ENCODE measurements at regions not wholly inside any gene's neighbourhood (a gene's known extent, or its start where the extent isn't known, plus 50 kb on each side); places are given as distances from the start of the nearest gene placed in this dataset.

DNA sequence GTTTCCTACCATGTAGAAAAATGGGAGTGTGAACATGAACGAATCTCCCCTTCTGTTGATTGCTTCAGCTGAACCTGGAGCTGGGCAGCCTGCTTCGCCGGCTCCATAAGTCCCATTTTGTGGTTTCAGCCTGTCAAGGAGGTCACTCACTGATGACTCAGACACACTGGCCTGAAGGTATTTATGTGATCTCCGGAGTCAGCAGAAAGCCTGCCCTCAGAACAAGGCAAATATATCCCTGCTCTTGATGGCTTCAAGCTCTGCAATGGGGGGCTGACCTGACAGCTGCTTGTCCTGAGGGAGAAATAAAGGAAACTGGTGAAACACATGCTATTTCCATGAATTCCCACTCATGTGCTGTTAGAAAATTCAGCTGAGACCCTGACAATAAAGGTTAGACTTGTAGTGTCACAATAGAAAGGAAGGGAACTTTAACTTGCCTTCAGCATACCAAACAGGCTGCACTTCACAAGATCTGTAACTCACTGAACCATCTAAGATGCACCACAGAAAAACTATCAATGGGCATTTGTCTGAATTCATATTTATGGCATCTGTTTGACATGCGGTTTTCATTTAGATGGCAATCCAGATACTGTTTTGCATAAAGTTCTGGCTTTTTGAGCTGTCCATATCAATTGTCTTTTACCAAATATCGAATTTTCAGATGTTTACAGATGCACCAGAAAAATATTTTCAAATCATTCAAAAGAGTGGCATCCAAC is 282.0 kb upstream of the VEPH1 start:
- DNase-seq (ENCODE audit: low spot score in 2 of 2, unreplicated experiment in 2 of 2) = no peak
- H3K4me1 Mint-ChIP-seq = peaks cover 16% of the 10 kb centered on the region
- peaks cover 4% of the 10 kb centered on the region for H3K9me3 Mint-ChIP-seq
- H3K4me3 Mint-ChIP-seq = no peak overlapping the region
- H3K36me3 Mint-ChIP-seq = no peaks in the 10 kb centered on the region
- no peaks in the 10 kb centered on the region for H3K27me3 Mint-ChIP-seq (ENCODE audit: low read depth)
- TF ChIP-seq, protein P1, sequence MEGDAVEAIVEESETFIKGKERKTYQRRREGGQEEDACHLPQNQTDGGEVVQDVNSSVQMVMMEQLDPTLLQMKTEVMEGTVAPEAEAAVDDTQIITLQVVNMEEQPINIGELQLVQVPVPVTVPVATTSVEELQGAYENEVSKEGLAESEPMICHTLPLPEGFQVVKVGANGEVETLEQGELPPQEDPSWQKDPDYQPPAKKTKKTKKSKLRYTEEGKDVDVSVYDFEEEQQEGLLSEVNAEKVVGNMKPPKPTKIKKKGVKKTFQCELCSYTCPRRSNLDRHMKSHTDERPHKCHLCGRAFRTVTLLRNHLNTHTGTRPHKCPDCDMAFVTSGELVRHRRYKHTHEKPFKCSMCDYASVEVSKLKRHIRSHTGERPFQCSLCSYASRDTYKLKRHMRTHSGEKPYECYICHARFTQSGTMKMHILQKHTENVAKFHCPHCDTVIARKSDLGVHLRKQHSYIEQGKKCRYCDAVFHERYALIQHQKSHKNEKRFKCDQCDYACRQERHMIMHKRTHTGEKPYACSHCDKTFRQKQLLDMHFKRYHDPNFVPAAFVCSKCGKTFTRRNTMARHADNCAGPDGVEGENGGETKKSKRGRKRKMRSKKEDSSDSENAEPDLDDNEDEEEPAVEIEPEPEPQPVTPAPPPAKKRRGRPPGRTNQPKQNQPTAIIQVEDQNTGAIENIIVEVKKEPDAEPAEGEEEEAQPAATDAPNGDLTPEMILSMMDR (IDR thresholded peaks at IDR 0.05; ENCODE audit: unreplicated experiment) = no peak
- no peak overlapping the region for H3K27ac Mint-ChIP-seq

DNA sequence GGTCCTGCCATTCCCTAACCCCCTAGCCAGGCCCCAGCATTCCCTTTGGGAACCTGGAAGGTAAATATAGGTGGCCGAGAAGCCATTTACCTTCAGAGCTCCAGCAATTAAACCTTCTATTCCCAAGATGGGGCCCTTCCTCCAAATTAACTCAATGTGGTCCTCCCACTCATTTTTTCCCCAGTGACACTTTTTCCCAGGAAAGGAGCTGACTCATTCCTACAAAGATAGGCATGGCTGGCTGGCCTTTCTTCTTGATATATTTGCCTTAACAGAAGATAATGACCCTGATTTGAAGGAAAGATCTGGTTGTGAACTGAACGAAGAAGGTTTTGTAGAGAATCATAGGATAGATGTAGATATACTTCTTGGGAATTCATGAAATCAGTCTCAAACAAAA is 279.0 kb upstream of the VEPH1 start:
- peaks cover 16% of the 10 kb centered on the region for H3K4me1 Mint-ChIP-seq
- H3K9me3 Mint-ChIP-seq = peaks cover 14% of the 10 kb centered on the region
- no peaks in the 10 kb centered on the region for H3K27me3 Mint-ChIP-seq (ENCODE audit: low read depth)
- no peak overlapping the region for H3K4me3 Mint-ChIP-seq
- no peak for DNase-seq (ENCODE audit: low spot score in 2 of 2, unreplicated experiment in 2 of 2)
- H3K36me3 Mint-ChIP-seq = no peaks in the 10 kb centered on the region
- TF ChIP-seq, protein P1 (IDR thresholded peaks at IDR 0.05; ENCODE audit: unreplicated experiment) = no peak
- no peak overlapping the region for H3K27ac Mint-ChIP-seq

DNA sequence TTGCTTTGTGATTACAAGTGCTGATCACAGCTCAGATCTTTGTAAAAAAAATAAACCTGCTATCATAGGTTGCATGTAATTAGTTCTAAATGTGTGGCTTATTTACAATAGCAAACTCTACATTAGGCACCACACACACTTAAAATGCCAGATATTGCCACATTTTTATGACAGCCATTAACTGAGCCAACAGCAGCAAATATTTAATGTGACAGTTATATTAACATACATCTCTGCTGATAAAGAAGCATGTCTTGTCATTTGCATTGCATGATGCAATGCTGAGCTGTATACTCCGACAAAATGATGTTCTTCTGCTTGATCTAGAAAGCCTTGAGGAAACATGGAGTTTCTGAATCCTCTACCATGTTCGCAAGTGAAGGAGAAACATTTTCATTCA is 273.6 kb upstream of the VEPH1 start:
- peaks cover 14% of the 10 kb centered on the region for H3K9me3 Mint-ChIP-seq
- TF ChIP-seq, protein P1 (IDR thresholded peaks at IDR 0.05; ENCODE audit: unreplicated experiment) = no peak
- no peak overlapping the region for H3K4me3 Mint-ChIP-seq
- H3K27ac Mint-ChIP-seq = no peak overlapping the region
- DNase-seq (ENCODE audit: low spot score in 2 of 2, unreplicated experiment in 2 of 2) = no peak
- H3K4me1 Mint-ChIP-seq = no peaks in the 10 kb centered on the region
- no peaks in the 10 kb centered on the region for H3K27me3 Mint-ChIP-seq (ENCODE audit: low read depth)
- no peaks in the 10 kb centered on the region for H3K36me3 Mint-ChIP-seq

DNA sequence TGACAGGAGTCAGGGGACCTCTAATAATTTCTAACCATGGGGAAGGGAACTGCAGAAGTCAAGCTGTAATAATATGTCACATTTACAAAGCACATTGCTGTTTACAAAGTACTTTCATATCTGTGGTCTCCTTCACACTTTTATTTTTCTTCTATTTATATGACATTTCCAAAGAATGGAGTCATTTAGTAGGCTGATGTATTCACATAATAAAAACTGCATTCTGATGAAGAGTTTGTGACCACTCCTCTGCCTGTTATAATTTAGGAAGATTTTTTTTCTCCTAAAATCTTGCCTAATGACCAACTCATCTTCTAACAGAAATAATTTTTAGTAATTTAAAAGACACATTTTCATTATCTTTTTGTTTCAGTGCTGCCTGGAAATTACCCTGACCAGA is 272.2 kb upstream of the VEPH1 start:
- H3K36me3 Mint-ChIP-seq = no peaks in the 10 kb centered on the region
- no peak for DNase-seq (ENCODE audit: low spot score in 2 of 2, unreplicated experiment in 2 of 2)
- H3K27me3 Mint-ChIP-seq (ENCODE audit: low read depth) = no peaks in the 10 kb centered on the region
- no peaks in the 10 kb centered on the region for H3K4me1 Mint-ChIP-seq
- H3K27ac Mint-ChIP-seq = no peak overlapping the region
- H3K9me3 Mint-ChIP-seq = peaks cover 14% of the 10 kb centered on the region
- H3K4me3 Mint-ChIP-seq = no peak overlapping the region
- TF ChIP-seq, protein P1 (IDR thresholded peaks at IDR 0.05; ENCODE audit: unreplicated experiment) = no peak

DNA sequence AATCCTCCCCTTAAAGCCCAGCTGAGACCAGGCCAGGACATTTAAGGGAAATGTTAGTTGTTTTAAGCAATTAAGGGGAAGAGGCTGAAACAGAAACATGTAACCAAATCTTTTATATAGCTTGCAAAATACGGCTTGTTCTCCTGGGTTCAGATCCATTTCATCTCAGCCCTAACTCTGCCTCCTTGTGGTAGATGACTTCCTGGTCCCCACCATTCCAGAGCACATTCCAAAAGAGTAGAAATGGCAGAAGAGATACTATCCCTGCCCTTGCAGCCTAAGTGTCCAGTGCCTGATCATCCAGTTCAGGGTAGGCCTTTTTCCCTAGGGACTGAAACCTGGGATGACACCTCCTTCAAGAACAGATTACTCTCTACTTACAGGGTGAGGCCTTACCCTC is 266.2 kb upstream of the VEPH1 start:
- H3K4me1 Mint-ChIP-seq = no peaks in the 10 kb centered on the region
- DNase-seq (ENCODE audit: low spot score in 2 of 2, unreplicated experiment in 2 of 2) = no peak
- H3K4me3 Mint-ChIP-seq = no peak overlapping the region
- H3K36me3 Mint-ChIP-seq = no peaks in the 10 kb centered on the region
- no peak overlapping the region for H3K27ac Mint-ChIP-seq
- peaks cover 1% of the 10 kb centered on the region for H3K27me3 Mint-ChIP-seq (ENCODE audit: low read depth)
- no peaks in the 10 kb centered on the region for H3K9me3 Mint-ChIP-seq
- TF ChIP-seq, protein P1 (IDR thresholded peaks at IDR 0.05; ENCODE audit: unreplicated experiment) = no peak

All from mesothelial cell of epicardium (in vitro differentiated cells).